ENCODE measurements at regions not wholly inside any gene's neighbourhood (a gene's known extent, or its start where the extent isn't known, plus 50 kb on each side); places are given as distances from the start of the nearest gene placed in this dataset.
A peak's percentile ranks its signal among the peaks of the same experiment; 100 is the strongest.
"Not testable (repeated sequence)": the region's sequence is repeated elsewhere in the genome, so short reads cannot be mapped to it uniquely, and the experiment has no call there.

- no peak for DNase-seq
Measured at GRCh38 chr12:124674937-124675336, 107.5 kb upstream of the NCOR2 start.

DNA sequence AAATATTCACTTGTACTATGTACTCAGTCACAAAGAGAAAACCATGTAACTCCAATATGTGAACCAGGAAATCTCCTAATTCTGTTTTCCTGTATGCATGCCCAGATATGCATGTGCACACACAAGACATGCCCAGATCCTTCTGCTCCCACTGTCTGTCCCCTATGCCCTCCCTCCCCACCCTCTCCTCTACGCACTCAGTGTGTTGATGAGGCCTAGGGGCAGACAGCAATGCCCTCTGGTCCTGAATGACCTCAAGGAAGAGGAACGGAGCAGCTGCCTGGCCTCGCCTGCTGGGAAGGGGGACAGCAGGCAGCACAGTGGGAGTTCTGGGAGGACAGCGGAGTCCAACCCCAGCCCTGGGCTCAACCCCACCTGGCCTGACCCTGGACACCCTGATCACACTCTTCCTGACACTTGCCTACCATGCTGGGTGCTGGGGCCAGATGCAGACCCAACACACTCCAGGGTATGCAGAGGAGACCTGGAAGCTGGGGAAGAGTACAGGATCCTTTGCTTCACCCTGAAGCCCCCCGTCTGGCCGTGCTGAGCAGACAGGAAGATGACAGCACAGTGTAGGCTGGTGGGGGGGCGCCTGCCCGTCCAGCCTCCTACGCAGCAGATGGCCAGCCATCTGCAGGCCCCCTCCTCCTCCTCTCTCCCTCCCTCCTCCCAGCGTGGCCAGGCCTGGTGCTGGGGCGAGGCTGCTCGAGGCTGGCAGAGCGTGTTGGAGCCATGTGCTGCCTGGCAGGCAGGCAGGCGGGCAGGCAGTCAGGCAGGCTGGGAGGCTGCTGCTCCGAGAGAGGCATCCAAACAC lies 106.6 kb upstream of the NCOR2 start:
- no peak for DNase-seq

DNA sequence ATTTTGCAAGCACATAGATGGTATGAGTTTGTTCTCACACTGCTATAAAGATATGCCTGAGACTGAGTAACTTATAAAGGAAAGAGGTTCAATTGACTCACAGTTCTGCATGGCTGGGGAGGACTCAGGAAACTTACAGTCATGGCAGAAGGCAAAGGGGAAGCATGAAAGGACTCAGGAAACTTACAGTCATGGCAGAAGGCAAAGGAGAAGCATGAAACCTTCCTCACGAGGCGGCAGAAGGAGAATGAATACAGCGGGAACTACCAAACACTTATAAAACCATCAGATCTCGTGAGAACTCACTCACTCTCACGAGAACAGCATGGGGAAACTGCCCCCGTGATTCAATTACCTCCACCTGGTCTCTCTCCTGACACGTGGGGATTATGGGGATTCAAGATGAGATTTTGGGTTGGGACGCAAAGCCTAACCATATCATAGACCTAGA lies 101.9 kb upstream of the NCOR2 start:
- not testable (repeated sequence) for DNase-seq

GRCh38 chr12:124668602-124669001 lies 101.2 kb upstream of the NCOR2 start:
- no peak for DNase-seq

DNA sequence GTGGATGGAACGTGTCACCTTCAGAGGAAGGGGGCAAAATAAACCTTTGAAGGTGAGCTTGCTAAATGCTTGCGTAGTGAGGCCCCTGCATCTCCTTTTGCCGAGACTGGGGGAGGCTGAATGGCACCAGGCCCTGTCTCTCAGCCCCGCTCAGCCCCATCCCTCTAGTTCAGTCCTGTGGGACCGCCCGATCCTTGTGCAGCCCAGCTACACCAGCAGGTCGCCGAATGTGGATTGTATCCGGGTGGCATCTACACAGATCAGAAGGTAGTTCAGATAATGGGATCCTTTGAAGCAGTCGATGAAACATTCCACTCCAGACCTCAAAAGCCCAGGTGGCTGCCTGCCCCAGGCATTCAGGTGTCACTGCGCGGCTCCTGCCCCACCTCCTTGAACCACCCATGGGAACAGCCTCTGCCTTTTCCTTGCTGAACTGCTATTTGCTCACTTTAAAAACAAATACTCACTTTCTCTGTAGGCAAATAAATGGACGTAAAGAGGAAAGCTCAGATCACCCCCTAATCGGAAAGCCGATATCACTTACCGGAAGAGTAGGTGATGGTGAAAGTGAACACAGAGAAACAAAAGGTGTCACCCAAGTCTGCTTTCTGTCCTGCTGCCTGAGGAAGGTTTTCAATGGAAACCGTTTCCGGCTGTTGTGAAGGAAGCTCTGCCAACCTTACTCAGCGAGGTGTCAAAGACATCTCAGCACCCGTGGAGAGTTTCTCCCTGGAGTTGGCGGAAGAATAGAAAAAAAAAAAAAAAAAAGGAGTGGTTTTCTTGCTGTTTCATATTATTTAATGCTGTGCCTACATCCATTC lies 100.3 kb upstream of the NCOR2 start:
- DNase-seq, result no peak

DNA sequence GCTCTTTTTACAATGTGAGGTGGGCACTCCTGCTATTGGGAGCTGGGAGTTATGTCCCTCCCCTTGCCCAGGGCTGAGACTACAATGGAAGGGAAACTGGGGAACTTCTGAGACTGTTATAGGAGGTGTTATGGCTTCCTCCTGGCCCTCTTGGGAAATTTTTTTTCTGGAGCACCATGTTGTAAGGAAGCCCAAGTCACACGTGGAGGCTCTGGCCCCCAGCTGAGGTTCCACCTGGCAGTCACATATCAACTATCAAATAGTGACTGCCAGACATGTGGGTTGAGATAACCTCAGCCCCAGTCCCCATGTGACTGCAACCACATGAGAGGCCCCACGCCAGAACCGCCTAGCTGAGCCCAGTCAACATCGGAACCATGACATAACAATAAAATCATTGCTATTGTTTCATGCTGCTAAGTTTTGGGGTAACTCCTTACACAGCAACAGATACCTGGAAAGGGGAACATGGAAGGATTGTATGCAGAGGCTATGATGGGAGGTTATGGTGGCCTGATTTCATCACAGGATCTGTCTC lies 99.4 kb upstream of the NCOR2 start:
- no peak for DNase-seq

DNA sequence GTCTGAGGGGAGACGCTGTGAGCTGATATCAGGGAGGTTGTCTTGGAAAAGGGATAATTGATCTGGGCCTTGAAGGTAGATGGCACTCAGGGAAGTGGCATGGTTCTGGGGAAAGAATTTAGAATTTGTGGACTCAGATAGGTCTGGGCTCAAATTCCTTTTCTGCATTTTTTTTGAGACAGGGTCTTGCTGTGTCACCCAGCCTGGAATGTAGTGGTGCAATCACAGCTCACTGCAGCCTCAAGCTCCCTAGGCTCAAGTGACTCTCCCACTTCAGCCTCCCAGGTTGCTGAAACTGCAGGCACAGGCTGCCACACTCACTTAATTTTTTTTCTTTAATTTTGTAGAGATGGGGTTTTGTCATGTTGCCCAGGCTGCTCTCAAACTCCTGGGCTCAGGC lies 98.1 kb upstream of the NCOR2 start:
- DNase-seq, result no peak

GRCh38 chr12:124664395-124665111 lies 97.1 kb upstream of the NCOR2 start:
- DNase-seq, result no peak

DNA sequence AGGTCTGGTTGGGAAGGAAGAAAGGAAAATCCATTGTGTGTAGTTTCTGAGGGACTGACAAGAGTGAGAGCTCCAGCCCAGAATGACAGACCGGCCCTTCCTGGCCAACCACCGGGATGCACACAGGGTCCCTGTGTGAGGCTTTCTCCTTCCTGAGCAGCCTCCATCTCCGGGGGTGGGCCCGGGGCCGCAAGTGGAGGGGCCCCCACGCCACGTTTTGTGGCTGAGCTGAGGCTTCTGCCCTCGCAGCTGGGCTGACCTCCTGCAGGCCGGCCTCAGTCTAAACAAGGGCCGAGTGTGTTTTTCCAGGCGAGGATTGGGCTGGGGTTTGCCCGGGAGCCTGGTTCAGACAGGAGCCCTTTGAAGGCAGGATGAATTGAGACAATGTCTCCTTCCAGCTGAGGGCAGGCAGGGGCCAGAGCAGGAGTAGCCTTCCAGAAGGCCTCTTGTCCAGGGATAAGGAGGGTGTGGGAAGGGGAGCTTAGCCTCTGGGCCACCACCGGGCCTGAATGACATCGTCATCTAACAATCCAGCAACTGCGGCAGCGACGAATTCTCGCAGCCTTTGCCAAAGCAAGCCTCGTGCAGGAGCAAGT lies 96.5 kb upstream of the NCOR2 start:
- no peak for DNase-seq

GRCh38 chr12:124663206-124663605 lies 95.8 kb upstream of the NCOR2 start:
- DNase-seq, result no peak

GRCh38 chr12:124661341-124661740 lies 93.9 kb upstream of the NCOR2 start:
- DNase-seq, result no peak

DNA sequence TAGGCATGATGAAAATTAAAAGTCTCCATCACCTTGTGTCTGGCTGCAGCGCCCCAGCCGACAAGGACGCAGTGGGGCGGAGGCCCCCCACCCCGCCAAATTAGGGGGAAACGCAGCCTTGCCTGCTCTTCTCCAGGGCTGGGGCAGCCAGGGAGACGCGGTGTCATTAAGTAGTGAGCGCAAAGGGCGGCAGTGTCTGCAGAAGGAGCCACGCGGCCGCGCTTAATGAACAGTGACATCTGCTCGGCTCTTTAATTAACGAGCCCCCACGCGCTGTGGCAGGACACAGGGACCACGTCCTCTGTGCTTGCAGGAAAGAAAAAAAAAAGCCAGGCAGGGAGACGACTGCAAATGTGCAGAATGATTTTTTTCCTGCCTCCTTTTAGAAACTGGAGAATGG lies 93.4 kb upstream of the NCOR2 start:
- no peak for DNase-seq

DNA sequence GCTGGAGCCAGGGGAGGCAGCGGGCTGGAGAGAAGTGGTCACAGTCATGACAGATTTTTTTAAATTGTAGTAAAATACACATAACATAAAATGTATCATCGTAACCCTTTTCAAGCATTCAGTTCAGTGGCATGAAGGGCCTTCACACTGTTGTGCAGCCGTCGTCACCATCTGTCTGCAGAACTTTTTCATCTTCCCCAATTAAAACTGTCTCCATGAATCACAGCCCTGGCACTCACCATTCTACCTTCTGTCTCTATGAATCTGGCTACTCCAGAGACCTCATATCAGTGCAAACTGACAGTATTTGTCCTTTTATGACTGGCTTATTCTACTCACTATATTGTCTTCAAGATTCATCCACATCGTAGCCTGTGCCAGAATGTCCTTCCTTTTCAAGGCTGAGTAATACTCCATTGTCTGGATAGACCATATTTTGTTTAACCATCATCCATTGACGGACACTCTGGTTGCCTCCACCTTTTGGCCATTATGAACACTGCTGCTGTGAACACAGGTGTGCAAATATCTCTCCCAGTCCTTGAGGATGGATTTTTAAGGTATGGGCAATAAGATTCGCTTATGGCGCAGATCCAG lies 91.5 kb upstream of the NCOR2 start:
- DNase-seq, result no peak

GRCh38 chr12:124658302-124658701 lies 90.9 kb upstream of the NCOR2 start:
- no peak for DNase-seq

DNA sequence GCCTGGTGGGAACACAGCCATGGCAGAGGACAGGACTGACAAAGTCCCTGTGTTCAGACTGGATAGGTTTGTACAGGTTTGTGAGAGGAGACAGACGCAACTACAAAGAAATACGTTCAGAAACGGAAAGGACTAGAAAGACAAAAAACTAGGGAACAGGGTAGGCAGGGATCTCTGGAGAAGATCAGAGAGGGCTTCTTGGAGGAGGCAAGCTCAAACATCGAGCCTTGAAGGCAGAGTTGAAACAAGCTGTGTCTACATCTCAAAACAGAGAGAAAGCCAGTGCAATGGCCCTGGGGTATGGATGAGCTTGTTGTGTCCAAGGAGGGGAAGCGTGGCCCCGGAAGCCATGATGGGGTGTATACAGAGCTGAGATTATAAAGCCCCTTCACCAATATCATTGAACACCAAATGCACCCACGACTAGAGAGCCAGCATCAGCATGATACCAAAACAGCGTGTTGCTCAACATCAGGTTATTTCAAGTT lies 89.6 kb upstream of the NCOR2 start:
- no peak for DNase-seq

DNA sequence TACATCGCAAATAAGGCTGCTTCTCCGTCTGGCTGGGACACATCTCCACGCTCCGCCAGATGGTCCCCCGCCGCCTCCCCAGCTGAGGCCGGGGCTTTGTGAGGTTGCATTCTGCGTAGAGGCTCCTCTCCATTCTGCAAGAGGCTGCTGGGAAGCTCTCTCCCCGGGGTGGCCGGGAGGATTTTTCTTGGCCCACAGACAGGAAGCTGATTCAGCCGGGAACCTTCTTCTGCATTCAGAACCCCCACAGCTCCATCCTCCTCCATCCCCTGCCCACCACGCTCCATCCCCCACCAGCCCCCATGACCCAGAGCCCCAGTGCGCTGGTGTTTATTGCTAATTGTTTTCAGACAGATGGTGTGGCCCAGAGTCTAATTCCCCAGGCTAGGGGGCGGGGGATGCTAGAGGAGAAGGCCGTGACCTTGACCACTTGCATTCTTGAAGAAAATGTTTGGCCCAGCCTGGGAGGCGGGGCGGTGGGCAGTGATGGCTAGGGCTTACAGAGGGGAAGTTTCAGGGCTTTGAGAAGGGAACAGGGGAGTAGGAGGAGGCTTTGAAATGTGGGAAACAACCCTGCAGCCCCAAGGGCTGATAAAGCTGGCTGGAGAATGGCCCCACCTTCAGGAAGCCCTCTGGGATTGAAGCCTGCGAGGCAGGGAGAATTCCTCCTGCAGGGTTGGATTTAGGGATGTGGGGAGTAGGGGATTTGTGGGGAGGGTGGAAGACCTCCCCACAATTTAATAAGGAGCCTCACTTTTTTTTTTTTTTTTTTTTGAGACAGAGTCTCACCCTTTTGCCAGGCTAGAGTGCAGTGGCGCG lies 88.5 kb upstream of the NCOR2 start:
- DNase-seq, result peak; percentile 92

DNA sequence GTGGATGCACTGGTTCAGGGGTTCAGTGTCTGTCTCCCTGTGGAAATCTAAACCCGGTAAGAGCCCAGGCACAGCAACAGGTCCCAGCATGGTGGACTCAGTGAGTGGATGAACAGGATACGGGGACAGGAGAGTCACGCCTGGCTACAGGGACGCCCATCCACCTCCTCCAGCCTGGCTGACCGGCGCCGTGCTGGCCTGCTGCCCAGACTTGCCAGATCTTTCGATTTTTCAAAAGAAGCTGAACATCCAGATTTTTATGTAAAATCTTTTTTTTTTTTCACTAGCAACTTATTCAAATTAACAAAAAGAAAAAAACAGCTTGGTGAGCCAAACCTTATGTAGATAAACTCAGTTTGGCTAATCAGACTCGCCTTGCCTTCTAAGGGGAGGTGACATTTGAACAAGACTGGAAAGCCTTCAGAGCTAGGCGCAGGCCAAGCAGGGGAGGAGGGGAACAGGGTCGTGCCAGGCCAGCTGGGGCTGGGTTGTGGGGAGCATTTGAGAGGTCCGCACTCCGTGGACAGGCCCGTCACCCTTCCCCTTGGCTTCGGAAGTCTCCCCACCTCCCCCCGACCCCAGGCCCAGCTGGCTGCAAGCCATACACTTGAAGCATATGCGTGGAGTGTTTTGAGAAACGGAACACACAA lies 87.8 kb upstream of the NCOR2 start:
- no peak for DNase-seq

DNA sequence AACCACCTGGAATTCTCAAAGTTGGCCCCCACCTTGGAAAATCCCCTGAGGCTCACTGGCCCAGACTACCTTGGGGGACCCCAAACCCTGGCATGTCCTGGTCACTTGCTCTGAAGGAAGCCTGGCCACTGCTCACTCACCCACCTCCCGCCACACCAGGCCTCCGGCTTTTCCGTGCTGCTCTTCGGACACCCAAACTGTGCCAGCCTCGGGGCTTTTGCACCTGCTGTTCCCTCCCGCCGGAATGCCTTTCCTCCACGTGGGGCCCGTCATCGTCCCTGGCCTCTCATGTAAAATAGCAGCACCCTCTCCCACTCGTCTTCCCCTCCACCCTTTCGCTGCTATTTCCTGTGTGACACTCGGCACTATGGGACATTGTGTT lies 87.2 kb upstream of the NCOR2 start:
- DNase-seq, result no peak

- no peak for DNase-seq
Measured at GRCh38 chr12:124653169-124653931, 85.9 kb upstream of the NCOR2 start.
